ENCODE measurements at regions not wholly inside any gene's neighbourhood (a gene's known extent, or its start where the extent isn't known, plus 50 kb on each side); places are given as distances from the start of the nearest gene placed in this dataset.

DNA sequence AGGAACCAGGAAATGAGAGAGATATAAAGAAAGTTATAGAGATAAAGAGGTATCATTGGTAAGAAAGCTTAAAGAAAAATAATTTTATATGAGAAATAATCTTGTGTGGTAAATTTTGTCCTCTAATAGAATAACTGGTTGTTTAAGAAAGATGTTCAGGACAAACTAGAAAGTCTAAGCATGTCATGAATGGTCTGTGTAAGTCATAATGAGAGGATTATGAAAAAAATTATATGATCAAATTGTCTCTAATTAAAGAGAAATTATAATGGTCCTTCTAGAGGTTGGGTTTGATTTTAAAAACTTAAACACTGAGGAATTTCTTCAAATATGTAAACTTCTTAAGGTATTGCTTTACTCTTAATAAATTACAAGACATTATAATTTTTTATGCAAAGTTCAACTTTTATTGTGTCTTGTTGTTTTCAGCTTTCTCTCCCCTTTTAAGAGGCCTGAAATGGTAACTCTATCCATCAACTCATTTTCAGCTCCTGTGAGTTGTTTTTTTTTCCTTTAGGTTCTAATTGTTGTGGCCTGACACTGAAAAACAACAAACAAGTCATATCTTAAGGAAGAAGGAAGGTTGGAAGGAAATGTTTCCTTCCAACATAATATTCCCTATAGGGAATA, 88.2 kb upstream of the CNOT2 start:
- TF ChIP-seq, protein P1, sequence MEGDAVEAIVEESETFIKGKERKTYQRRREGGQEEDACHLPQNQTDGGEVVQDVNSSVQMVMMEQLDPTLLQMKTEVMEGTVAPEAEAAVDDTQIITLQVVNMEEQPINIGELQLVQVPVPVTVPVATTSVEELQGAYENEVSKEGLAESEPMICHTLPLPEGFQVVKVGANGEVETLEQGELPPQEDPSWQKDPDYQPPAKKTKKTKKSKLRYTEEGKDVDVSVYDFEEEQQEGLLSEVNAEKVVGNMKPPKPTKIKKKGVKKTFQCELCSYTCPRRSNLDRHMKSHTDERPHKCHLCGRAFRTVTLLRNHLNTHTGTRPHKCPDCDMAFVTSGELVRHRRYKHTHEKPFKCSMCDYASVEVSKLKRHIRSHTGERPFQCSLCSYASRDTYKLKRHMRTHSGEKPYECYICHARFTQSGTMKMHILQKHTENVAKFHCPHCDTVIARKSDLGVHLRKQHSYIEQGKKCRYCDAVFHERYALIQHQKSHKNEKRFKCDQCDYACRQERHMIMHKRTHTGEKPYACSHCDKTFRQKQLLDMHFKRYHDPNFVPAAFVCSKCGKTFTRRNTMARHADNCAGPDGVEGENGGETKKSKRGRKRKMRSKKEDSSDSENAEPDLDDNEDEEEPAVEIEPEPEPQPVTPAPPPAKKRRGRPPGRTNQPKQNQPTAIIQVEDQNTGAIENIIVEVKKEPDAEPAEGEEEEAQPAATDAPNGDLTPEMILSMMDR (conservative IDR thresholded peaks at IDR 0.05), result no peak
- no peak for TF ChIP-seq EZH2 (IDR thresholded peaks at IDR 0.05; ENCODE audit: low read depth)

Measured in PC-9 (cell line).